Stomach (tissue), 8 donors: ENCODE measurements at regions not wholly inside any gene's neighbourhood (a gene's known extent, or its start where the extent isn't known, plus 50 kb on each side); places are given as distances from the start of the nearest gene placed in this dataset.
"Not testable (repeated sequence)": the region's sequence is repeated elsewhere in the genome, so short reads cannot be mapped to it uniquely, and the experiment has no call there.

Experiments
- DNase-seq, 2 donors: peaks; one replicate each; pipeline versions ENCODE4 v3.0.0 to v3.0.0-alpha.2; 2013 to 2019
- H3K27ac ChIP-seq, 5 donors: fragments of 200-600 bp in 4 of 5; sonication (generic) in 4 of 5; one replicate each; pipeline ENCODE4 v1.5.1; 2013 to 2019; ENCODE audit warnings: mild to moderate bottlenecking in 1 of 5, moderate library complexity in 1 of 5
- H3K27me3 ChIP-seq, 3 donors: fragments of 200-600 bp; sonication (generic); one replicate each; pipeline ENCODE4 v1.5.1; 2017 to 2019; ENCODE audit warnings: mixed run types in 1 of 3
- H3K36me3 ChIP-seq, 4 donors: fragments of 200-600 bp; sonication (generic); 1 replicate in 3 of 4; 2 replicates in 1 of 4; pipeline ENCODE4 v1.5.1; 2016 to 2019
- H3K4me1 ChIP-seq, 4 donors: fragments of 200-600 bp; sonication (generic); one replicate each; pipeline ENCODE4 v1.5.1; 2016 to 2019
- H3K4me3 ChIP-seq, 4 donors: fragments of 200-600 bp; sonication (generic) in 3 of 4; one replicate each; pipeline ENCODE4 v1.5.1; 2016 to 2019; ENCODE audit warnings: mild to moderate bottlenecking in 1 of 4
- H3K9me3 ChIP-seq, 4 donors: fragments of 200-600 bp; sonication (generic); one replicate each; pipeline ENCODE4 v1.5.1; 2016 to 2019
- CTCF ChIP-seq, 7 experiments: fragments of 450-650 bp in 4 of 7; fragments of 200-600 bp in 3 of 7; sonication (generic) in 3 of 7; IDR thresholded peaks; one replicate each; pipeline ENCODE4 v1.5.1; 2016 to 2019; ENCODE audit warnings: antibody characterized with exemption in 7 of 7, control low read depth in 2 of 7, mild to moderate bottlenecking in 1 of 7
- EP300 ChIP-seq: sonication (generic); formaldehyde crosslinking; IDR thresholded peaks from one replicate; pipeline ENCODE4 v1.6.1; 2017; ENCODE audit warnings: antibody characterized with exemption
- POLR2A ChIP-seq, 4 donors: fragments of 450-650 bp; IDR thresholded peaks; one replicate each; pipeline ENCODE4 v1.6.1; 2016; ENCODE audit warnings: antibody characterized with exemption in 4 of 4, control low read depth in 2 of 4, mild to moderate bottlenecking in 1 of 4, moderate library complexity in 1 of 4
- POLR2AphosphoS5 ChIP-seq, 3 donors: sonication (generic); formaldehyde crosslinking; IDR thresholded peaks; one replicate each; pipeline ENCODE4 v1.6.1; 2016; ENCODE audit warnings: antibody characterized with exemption in 3 of 3
- WGBS, 5 donors: extraction: QIAGEN DNeasy Blood & Tissue Kit in 3 of 5; methylation state at CpG; one replicate each; pipeline versions ENCODE4 v1.1.5 to v1.1.7; 2013 to 2018; 5-methylcytosine and 5-hydroxymethylcytosine counted together
- intact Hi-C: fragments of 100-400 bp; cut with DNase I; formaldehyde crosslinking; loops from one replicate; pipeline ENCODE4 v1.15.1; 2023; ENCODE audit warnings: low total_unique reads
- donor health status: healthy with polysubstance abuse.
- donor health status: Bipolar disorder and iron deficiency.
- donor health status: healthy.

GRCh38 chr9:31321256-31321655, 1063.2 kb upstream of the ACO1 start:
- 76 to 87% (median 83%) methylated on average over 5 to 6 of the region's 6 CpGs for WGBS, 5 donors
- intact Hi-C loops = no loop called here
- Histone ChIP-seq H3K27ac (no peak overlapping the region), H3K36me3 (no peaks in the 10 kb centered on the region), H3K4me1 (no peaks in the 10 kb centered on the region), H3K9me3 (no peaks in the 10 kb centered on the region), H3K4me3 (no peak overlapping the region), H3K27me3 (no peaks in the 10 kb centered on the region)
- no peak for DNase-seq
- no peak for TF ChIP-seq POLR2A (IDR thresholded peaks at IDR 0.05)
- TF ChIP-seq EP300 = no peak
- no peak for TF ChIP-seq CTCF (IDR thresholded peaks at IDR 0.05)
- TF ChIP-seq POLR2AphosphoS5 (IDR thresholded peaks at IDR 0.05) = no peak

GRCh38 chr9:31321686-31322085, 1062.8 kb upstream of the ACO1 start:
- DNase-seq = no peak
- 85 to 100% (median 96%) methylated on average over 2 to 3 of the region's 3 CpGs for WGBS, 5 donors

GRCh38 chr9:31323726-31324444, 1060.6 kb upstream of the ACO1 start:
- H3K36me3 ChIP-seq = no peaks in the 10 kb centered on the region
- H3K27ac ChIP-seq = no peak overlapping the region
- TF ChIP-seq POLR2AphosphoS5 (IDR thresholded peaks at IDR 0.05) (no peak), POLR2A (IDR thresholded peaks at IDR 0.05) (no peak), EP300 (no peak)
- no peak overlapping the region for H3K4me3 ChIP-seq
- H3K4me1 ChIP-seq = no peaks in the 10 kb centered on the region
- WGBS, 5 donors = 50 to 65% (median 64%) methylated on average over 2 of the region's 2 CpGs
- no peak for DNase-seq
- no peaks in the 10 kb centered on the region for H3K9me3 ChIP-seq
- H3K27me3 ChIP-seq = no peaks in the 10 kb centered on the region
- intact Hi-C loops = no loop called here

More at GRCh38 chr9:31321686-31322085, 1062.8 kb upstream of the ACO1 start:
- TF ChIP-seq POLR2AphosphoS5 (IDR thresholded peaks at IDR 0.05) (no peak), POLR2A (IDR thresholded peaks at IDR 0.05) (no peak), CTCF (IDR thresholded peaks at IDR 0.05) (no peak), EP300 (no peak)
- Histone ChIP-seq H3K27me3 (no peaks in the 10 kb centered on the region), H3K4me3 (no peak overlapping the region), H3K4me1 (no peaks in the 10 kb centered on the region), H3K36me3 (no peaks in the 10 kb centered on the region), H3K27ac (no peak overlapping the region), H3K9me3 (no peaks in the 10 kb centered on the region)
- intact Hi-C loops = no loop called here

- intact Hi-C loops = no loop called here
- no peak for DNase-seq
- Histone ChIP-seq H3K27me3 (no peaks in the 10 kb centered on the region), H3K4me1 (no peaks in the 10 kb centered on the region), H3K27ac (no peak overlapping the region), H3K9me3 (no peaks in the 10 kb centered on the region), H3K4me3 (no peak overlapping the region), H3K36me3 (no peaks in the 10 kb centered on the region)
- TF ChIP-seq CTCF (IDR thresholded peaks at IDR 0.05) = no peak
- no peak for TF ChIP-seq EP300
- no peak for TF ChIP-seq POLR2A (IDR thresholded peaks at IDR 0.05)
- TF ChIP-seq POLR2AphosphoS5 (IDR thresholded peaks at IDR 0.05) = no peak
- WGBS, 5 donors = 89 to 97% (median 93%) methylated on average over 6 of the region's 6 CpGs
These were observed 1058.7 kb upstream of the ACO1 start for GRCh38 chr9:31325778-31326177.

- H3K4me1 ChIP-seq, H3K4me3 ChIP-seq, H3K27ac ChIP-seq, H3K27me3 ChIP-seq, DNase-seq, H3K36me3 ChIP-seq, intact Hi-C loops, H3K9me3 ChIP-seq: not testable (repeated sequence)
- 93 to 96% (median 94%) methylated on average over 12 of the region's 12 CpGs for WGBS, 5 donors
These were observed 1057.6 kb upstream of the ACO1 start for GRCh38 chr9:31326883-31327282.
